ENCODE measurements at regions not wholly inside any gene's neighbourhood (a gene's known extent, or its start where the extent isn't known, plus 50 kb on each side); places are given as distances from the start of the nearest gene placed in this dataset.
A peak's percentile ranks its signal among the peaks of the same experiment; 100 is the strongest.

GRCh38 chr17:34761646-34762045, 182.3 kb downstream of the TMEM132E start:
- H3K27me3 ChIP-seq = no peaks in the 10 kb centered on the region
- H3K4me1 ChIP-seq = no peaks in the 10 kb centered on the region
- TF ChIP-seq CTCF (IDR thresholded peaks at IDR 0.05) (no peak), POLR2A (IDR thresholded peaks at IDR 0.05) (no peak)
- ATAC-seq = no peak
- no peaks in the 10 kb centered on the region for H3K9me3 ChIP-seq
- no peak overlapping the region for H3K27ac ChIP-seq
- intact Hi-C loops (cut with DNase I) = no loop called here
- no peaks in the 10 kb centered on the region for H3K36me3 ChIP-seq
- H3K4me3 ChIP-seq = no peak overlapping the region
- WGBS (ENCODE audit: insufficient coverage, low coverage, low lambda C conversion rate, missing lambda C conversion rate) = 55% methylated on average over 3 of the region's 4 CpGs
- DNase-seq = no peak

GRCh38 chr17:34760931-34761495, 181.6 kb downstream of the TMEM132E start:
- Histone ChIP-seq H3K27me3 (no peaks in the 10 kb centered on the region), H3K36me3 (no peaks in the 10 kb centered on the region), H3K27ac (no peak overlapping the region), H3K4me1 (no peaks in the 10 kb centered on the region), H3K9me3 (no peaks in the 10 kb centered on the region), H3K4me3 (no peak overlapping the region)
- no peak for ATAC-seq
- DNase-seq = peak in 1 of 3 donors; percentile 23
- 10% methylated on average over 2 of the region's 3 CpGs for WGBS (ENCODE audit: insufficient coverage, low coverage, low lambda C conversion rate, missing lambda C conversion rate)
- intact Hi-C loops (cut with DNase I) = no loop called here
- TF ChIP-seq CTCF (IDR thresholded peaks at IDR 0.05) (no peak), POLR2A (IDR thresholded peaks at IDR 0.05) (no peak)

GRCh38 chr17:34758718-34759117, 179.3 kb downstream of the TMEM132E start:
- DNase-seq (peak in 1 of 3 donors; percentile 22), ATAC-seq (no peak)
- intact Hi-C loops (cut with DNase I) = no loop called here
- Histone ChIP-seq H3K9me3 (no peaks in the 10 kb centered on the region), H3K27ac (no peak overlapping the region), H3K36me3 (no peaks in the 10 kb centered on the region), H3K27me3 (no peaks in the 10 kb centered on the region), H3K4me1 (no peaks in the 10 kb centered on the region), H3K4me3 (no peak overlapping the region)
- TF ChIP-seq POLR2A (IDR thresholded peaks at IDR 0.05) = no peak
- no peak for TF ChIP-seq CTCF (IDR thresholded peaks at IDR 0.05)
- 5% methylated on average over 2 of the region's 4 CpGs for WGBS (ENCODE audit: insufficient coverage, low coverage, low lambda C conversion rate, missing lambda C conversion rate)

- intact Hi-C loops (cut with DNase I) = no loop called here
- no peaks in the 10 kb centered on the region for H3K27me3 ChIP-seq
- H3K36me3 ChIP-seq = no peaks in the 10 kb centered on the region
- ATAC-seq (no peak), DNase-seq (peak in 1 of 3 donors; percentile 34)
- TF ChIP-seq POLR2A (IDR thresholded peaks at IDR 0.05) = no peak
- TF ChIP-seq CTCF (IDR thresholded peaks at IDR 0.05) = no peak
- no peaks in the 10 kb centered on the region for H3K9me3 ChIP-seq
- no peak overlapping the region for H3K27ac ChIP-seq
- WGBS (ENCODE audit: insufficient coverage, low coverage, low lambda C conversion rate, missing lambda C conversion rate) = 0% methylated on average over 2 of the region's 3 CpGs
- H3K4me1 ChIP-seq = no peaks in the 10 kb centered on the region
- H3K4me3 ChIP-seq = no peak overlapping the region
These were observed 178.9 kb downstream of the TMEM132E start for GRCh38 chr17:34758316-34758715.

GRCh38 chr17:34757611-34758010, 178.2 kb downstream of the TMEM132E start:
- intact Hi-C loops (cut with DNase I) = no loop called here
- Histone ChIP-seq H3K4me1 (no peaks in the 10 kb centered on the region), H3K27me3 (no peaks in the 10 kb centered on the region), H3K36me3 (no peaks in the 10 kb centered on the region), H3K9me3 (no peaks in the 10 kb centered on the region), H3K27ac (no peak overlapping the region), H3K4me3 (no peak overlapping the region)
- ATAC-seq (no peak), DNase-seq (peak in 1 of 3 donors; percentile 12)
- 61% methylated on average over 5 of the region's 5 CpGs for WGBS (ENCODE audit: insufficient coverage, low coverage, low lambda C conversion rate, missing lambda C conversion rate)
- TF ChIP-seq CTCF (IDR thresholded peaks at IDR 0.05) = no peak
- no peak for TF ChIP-seq POLR2A (IDR thresholded peaks at IDR 0.05)

Measured in right lobe of liver (tissue), 6 donors.